SJSA1 (cell line): ENCODE measurements at regions not wholly inside any gene's neighbourhood (a gene's known extent, or its start where the extent isn't known, plus 50 kb on each side); places are given as distances from the start of the nearest gene placed in this dataset.

Experiments used
- DNase-seq, 2 experiments: peaks; one replicate each; pipeline ENCODE4 v3.0.0-alpha.2; 2015 to 2020; ENCODE audit warnings: low spot score in 2 of 2, low read depth in 1 of 2
- H3K27ac ChIP-seq: fragments of 250-450 bp; sonication (Bioruptor Pico); 2 replicates; pipeline ENCODE4 v1.5.1; 2020; ENCODE audit warnings: mild to moderate bottlenecking, moderate library complexity
- H3K27me3 ChIP-seq: fragments of 250-450 bp; sonication (Bioruptor Pico); replicated peaks from 2 replicates; pipeline ENCODE4 v1.5.1; 2020; ENCODE audit warnings: mild to moderate bottlenecking, moderate library complexity
- H3K36me3 ChIP-seq: fragments of 250-450 bp; sonication (Bioruptor Pico); 2 replicates; pipeline ENCODE4 v1.5.1; 2020; ENCODE audit warnings: mild to moderate bottlenecking
- H3K4me1 ChIP-seq: fragments of 250-450 bp; sonication (Bioruptor Pico); replicated peaks from 2 replicates; pipeline ENCODE4 v1.6.1; 2021; ENCODE audit warnings: mild to moderate bottlenecking
- H3K4me3 ChIP-seq: fragments of 250-450 bp; sonication (Bioruptor Pico); 2 replicates; pipeline ENCODE4 v1.5.1; 2020; ENCODE audit warnings: mild to moderate bottlenecking
- H3K9me3 ChIP-seq: fragments of 250-450 bp; sonication (Bioruptor Pico); replicated peaks from 2 replicates; pipeline ENCODE4 v1.5.1; 2020; ENCODE audit warnings: mild to moderate bottlenecking

- Histone ChIP-seq H3K27me3 (no peaks in the 10 kb centered on the region), H3K4me3 (no peak overlapping the region)
These were observed 453.5 kb downstream of the TYW1 start for GRCh38 chr7:67450171-67450570.

GRCh38 chr7:67451306-67451705, 454.7 kb downstream of the TYW1 start:
- H3K27me3 ChIP-seq, result no peaks in the 10 kb centered on the region
- H3K27ac ChIP-seq, result no peak overlapping the region
- no peaks in the 10 kb centered on the region; the same call in 1 of the 2 replicates for H3K36me3 ChIP-seq
- DNase-seq, result no peak
- no peaks in the 10 kb centered on the region for H3K4me1 ChIP-seq
- no peaks in the 10 kb centered on the region for H3K9me3 ChIP-seq
- H3K4me3 ChIP-seq, result no peak overlapping the region

More at GRCh38 chr7:67450171-67450570, 453.5 kb downstream of the TYW1 start:
- Histone ChIP-seq H3K9me3 (no peaks in the 10 kb centered on the region), H3K27ac (no peak overlapping the region), H3K36me3 (no peaks in the 10 kb centered on the region; the same call in 1 of the 2 replicates), H3K4me1 (no peaks in the 10 kb centered on the region)
- no peak for DNase-seq

GRCh38 chr7:67452516-67453026, 455.9 kb downstream of the TYW1 start:
- no peak overlapping the region for H3K27ac ChIP-seq
- no peak overlapping the region for H3K4me3 ChIP-seq
- no peaks in the 10 kb centered on the region for H3K9me3 ChIP-seq
- no peak for DNase-seq
- no peaks in the 10 kb centered on the region for H3K27me3 ChIP-seq
- H3K4me1 ChIP-seq, result no peaks in the 10 kb centered on the region
- no peaks in the 10 kb centered on the region; the same call in 1 of the 2 replicates for H3K36me3 ChIP-seq

GRCh38 chr7:67453580-67454380, 457.1 kb downstream of the TYW1 start:
- no peak overlapping the region for H3K27ac ChIP-seq
- DNase-seq, result no peak

GRCh38 chr7:67455508-67455907, 458.9 kb downstream of the TYW1 start:
- Histone ChIP-seq H3K27ac (no peak overlapping the region), H3K36me3 (no peaks in the 10 kb centered on the region; the same call in 1 of the 2 replicates), H3K27me3 (no peaks in the 10 kb centered on the region), H3K4me3 (no peak overlapping the region), H3K9me3 (no peaks in the 10 kb centered on the region), H3K4me1 (no peaks in the 10 kb centered on the region)
- no peak for DNase-seq

More at GRCh38 chr7:67453580-67454380, 457.1 kb downstream of the TYW1 start:
- Histone ChIP-seq H3K4me3 (no peak overlapping the region), H3K4me1 (no peaks in the 10 kb centered on the region), H3K9me3 (no peaks in the 10 kb centered on the region), H3K36me3 (no peaks in the 10 kb centered on the region; the same call in 1 of the 2 replicates), H3K27me3 (no peaks in the 10 kb centered on the region)

- Histone ChIP-seq H3K27ac (no peak overlapping the region), H3K9me3 (no peaks in the 10 kb centered on the region), H3K4me3 (no peak overlapping the region), H3K4me1 (no peaks in the 10 kb centered on the region), H3K27me3 (no peaks in the 10 kb centered on the region), H3K36me3 (no peaks in the 10 kb centered on the region)
- DNase-seq, result no peak
These were observed 466.2 kb downstream of the TYW1 start for GRCh38 chr7:67462781-67463191.

GRCh38 chr7:67463316-67463715, 466.7 kb downstream of the TYW1 start:
- Histone ChIP-seq H3K4me1 (no peaks in the 10 kb centered on the region), H3K4me3 (no peak overlapping the region), H3K27me3 (no peaks in the 10 kb centered on the region), H3K27ac (no peak overlapping the region), H3K9me3 (no peaks in the 10 kb centered on the region), H3K36me3 (no peaks in the 10 kb centered on the region)
- no peak for DNase-seq

- Histone ChIP-seq H3K27me3 (no peaks in the 10 kb centered on the region), H3K4me3 (no peak overlapping the region), H3K27ac (no peak overlapping the region), H3K4me1 (no peaks in the 10 kb centered on the region), H3K9me3 (no peaks in the 10 kb centered on the region), H3K36me3 (no peaks in the 10 kb centered on the region)
- no peak for DNase-seq
These were observed 467.4 kb downstream of the TYW1 start for GRCh38 chr7:67463983-67464382.

GRCh38 chr7:67466109-67466508, 469.5 kb downstream of the TYW1 start:
- no peaks in the 10 kb centered on the region for H3K27me3 ChIP-seq
- H3K9me3 ChIP-seq, result no peaks in the 10 kb centered on the region
- H3K27ac ChIP-seq, result no peak overlapping the region
- H3K4me3 ChIP-seq, result no peak overlapping the region
- H3K4me1 ChIP-seq, result no peaks in the 10 kb centered on the region
- no peak for DNase-seq
- no peaks in the 10 kb centered on the region for H3K36me3 ChIP-seq

- Histone ChIP-seq H3K4me3 (no peak overlapping the region), H3K4me1 (no peaks in the 10 kb centered on the region), H3K36me3 (no peaks in the 10 kb centered on the region), H3K27me3 (no peaks in the 10 kb centered on the region), H3K27ac (no peak overlapping the region), H3K9me3 (0 out of 2 replicates have a peak, but pooled peaks cover 2% of the 10 kb centered on the region)
- no peak for DNase-seq
These were observed 473.7 kb downstream of the TYW1 start for GRCh38 chr7:67470256-67470751.

- no peak for DNase-seq
These were observed 478.7 kb downstream of the TYW1 start for GRCh38 chr7:67475293-67475692.

GRCh38 chr7:67478066-67478465, 481.4 kb downstream of the TYW1 start:
- no peaks in the 10 kb centered on the region for H3K4me1 ChIP-seq
- 0 out of 2 replicates have a peak, but pooled peaks cover 3% of the 10 kb centered on the region for H3K9me3 ChIP-seq
- DNase-seq, result no peak
- no peaks in the 10 kb centered on the region for H3K27me3 ChIP-seq
- no peak overlapping the region for H3K4me3 ChIP-seq
- no peak overlapping the region for H3K27ac ChIP-seq
- H3K36me3 ChIP-seq, result no peaks in the 10 kb centered on the region

More at GRCh38 chr7:67475293-67475692, 478.7 kb downstream of the TYW1 start:
- H3K4me1 ChIP-seq, result no peaks in the 10 kb centered on the region
- no peaks in the 10 kb centered on the region for H3K36me3 ChIP-seq
- H3K9me3 ChIP-seq, result 0 out of 2 replicates have a peak, but pooled peaks cover 3% of the 10 kb centered on the region
- H3K27me3 ChIP-seq, result no peaks in the 10 kb centered on the region
- no peak overlapping the region for H3K4me3 ChIP-seq
- no peak overlapping the region for H3K27ac ChIP-seq

- DNase-seq, result peak in 1 of 2 experiments; percentile 28
- H3K9me3 ChIP-seq, result no peaks in the 10 kb centered on the region
- H3K4me3 ChIP-seq, result no peak overlapping the region
- no peaks in the 10 kb centered on the region for H3K36me3 ChIP-seq
- H3K4me1 ChIP-seq, result no peaks in the 10 kb centered on the region
- no peaks in the 10 kb centered on the region for H3K27me3 ChIP-seq
- no peak overlapping the region for H3K27ac ChIP-seq
These were observed 487.7 kb downstream of the TYW1 start for GRCh38 chr7:67484244-67484751.

- no peaks in the 10 kb centered on the region for H3K9me3 ChIP-seq
- no peaks in the 10 kb centered on the region for H3K27me3 ChIP-seq
- no peak for DNase-seq
- no peaks in the 10 kb centered on the region for H3K4me1 ChIP-seq
- no peaks in the 10 kb centered on the region for H3K36me3 ChIP-seq
- H3K4me3 ChIP-seq, result no peak overlapping the region
- no peak overlapping the region for H3K27ac ChIP-seq
These were observed 489.8 kb downstream of the TYW1 start for GRCh38 chr7:67486401-67486800.
